ENCODE measurements at regions not wholly inside any gene's neighbourhood (a gene's known extent, or its start where the extent isn't known, plus 50 kb on each side); places are given as distances from the start of the nearest gene placed in this dataset.

GRCh38 chr4:101515099-101515498, 167.8 kb upstream of the PPP3CA start:
- TF ChIP-seq FOXM1 (IDR thresholded peaks at IDR 0.05; ENCODE audit: borderline replicate concordance, low read depth) (no peak), NFIC (IDR thresholded peaks at IDR 0.05) (no peak), TAF1 (IDR thresholded peaks at IDR 0.05; ENCODE audit: low read depth) (no peak), CEBPB (IDR thresholded peaks at IDR 0.05) (no peak), EGR1 (IDR thresholded peaks at IDR 0.05) (no peak), USF1 (IDR thresholded peaks at IDR 0.05) (no peak), TCF12 (IDR thresholded peaks at IDR 0.05; ENCODE audit: low read depth) (no peak), TEAD4 (IDR thresholded peaks at IDR 0.05) (no peak), CREB1 (IDR thresholded peaks at IDR 0.05; ENCODE audit: low read depth) (no peak), RAD21 (IDR thresholded peaks at IDR 0.05; ENCODE audit: low read depth) (no peak), MAX (IDR thresholded peaks at IDR 0.05) (no peak), ZBTB7A (IDR thresholded peaks at IDR 0.05; ENCODE audit: low read depth) (no peak), EP300 (IDR thresholded peaks at IDR 0.05; ENCODE audit: borderline replicate concordance) (no peak), REST (IDR thresholded peaks at IDR 0.05; ENCODE audit: low read depth) (no peak), YY1 (IDR thresholded peaks at IDR 0.05; ENCODE audit: low read depth) (no peak)

- TF ChIP-seq TEAD4 (IDR thresholded peaks at IDR 0.05) (no peak), ZBTB7A (IDR thresholded peaks at IDR 0.05; ENCODE audit: low read depth) (no peak), TAF1 (IDR thresholded peaks at IDR 0.05; ENCODE audit: low read depth) (no peak), USF1 (IDR thresholded peaks at IDR 0.05) (no peak), YY1 (IDR thresholded peaks at IDR 0.05; ENCODE audit: low read depth) (no peak), EP300 (IDR thresholded peaks at IDR 0.05; ENCODE audit: borderline replicate concordance) (no peak), EGR1 (IDR thresholded peaks at IDR 0.05) (no peak), TCF12 (IDR thresholded peaks at IDR 0.05; ENCODE audit: low read depth) (no peak), CREB1 (IDR thresholded peaks at IDR 0.05; ENCODE audit: low read depth) (no peak), RAD21 (IDR thresholded peaks at IDR 0.05; ENCODE audit: low read depth) (no peak), NFIC (IDR thresholded peaks at IDR 0.05) (no peak), MAX (IDR thresholded peaks at IDR 0.05) (no peak), REST (IDR thresholded peaks at IDR 0.05; ENCODE audit: low read depth) (no peak), CEBPB (IDR thresholded peaks at IDR 0.05) (no peak), FOXM1 (IDR thresholded peaks at IDR 0.05; ENCODE audit: borderline replicate concordance, low read depth) (no peak)
Measured at GRCh38 chr4:101512416-101512815, 165.1 kb upstream of the PPP3CA start.

GRCh38 chr4:101501421-101501820, 154.1 kb upstream of the PPP3CA start:
- TF ChIP-seq FOXM1 (IDR thresholded peaks at IDR 0.05; ENCODE audit: borderline replicate concordance, low read depth) (no peak), REST (IDR thresholded peaks at IDR 0.05; ENCODE audit: low read depth) (no peak), YY1 (IDR thresholded peaks at IDR 0.05; ENCODE audit: low read depth) (no peak), RAD21 (IDR thresholded peaks at IDR 0.05; ENCODE audit: low read depth) (no peak)

GRCh38 chr4:101500742-101501141, 153.4 kb upstream of the PPP3CA start:
- TF ChIP-seq ZBTB7A (IDR thresholded peaks at IDR 0.05; ENCODE audit: low read depth) (no peak), FOXM1 (IDR thresholded peaks at IDR 0.05; ENCODE audit: borderline replicate concordance, low read depth) (no peak), CREB1 (IDR thresholded peaks at IDR 0.05; ENCODE audit: low read depth) (no peak)

- TF ChIP-seq TEAD4 (IDR thresholded peaks at IDR 0.05): no peak
- TF ChIP-seq YY1 (IDR thresholded peaks at IDR 0.05; ENCODE audit: low read depth): no peak
- no peak for TF ChIP-seq TAF1 (IDR thresholded peaks at IDR 0.05; ENCODE audit: low read depth)
- no peak for TF ChIP-seq TCF12 (IDR thresholded peaks at IDR 0.05; ENCODE audit: low read depth)
- no peak for TF ChIP-seq EGR1 (IDR thresholded peaks at IDR 0.05)
- TF ChIP-seq CEBPB (IDR thresholded peaks at IDR 0.05): no peak
Measured at GRCh38 chr4:101475246-101475645, 127.9 kb upstream of the PPP3CA start.

All from Ishikawa (cell line).